ENCODE measurements at regions not wholly inside any gene's neighbourhood (a gene's known extent, or its start where the extent isn't known, plus 50 kb on each side); places are given as distances from the start of the nearest gene placed in this dataset.
A peak's percentile ranks its signal among the peaks of the same experiment; 100 is the strongest.

GRCh38 chrX:140110081-140110650 is 144.8 kb upstream of the CXorf66 start:
- Histone ChIP-seq H3K14ac (ENCODE audit: low read length) (no peak overlapping the region), H2AFZ (ENCODE audit: insufficient read depth, low read length, poor library complexity) (no peak overlapping the region), H3K27me3 (ENCODE audit: insufficient read depth, low read length) (no peaks in the 10 kb centered on the region), H2BK12ac (ENCODE audit: low read length) (no peak overlapping the region), H4K12ac (ENCODE audit: low read depth, low read length) (no peak overlapping the region), H3K23ac (ENCODE audit: low read length) (no peak overlapping the region), H3K4me1 (ENCODE audit: control insufficient read depth in 1 of 2, insufficient read depth in 2 of 2, low read length in 2 of 2) (no peaks in the 10 kb centered on the region), H3K79me1 (ENCODE audit: low read length) (no peaks in the 10 kb centered on the region), H2BK120ac (ENCODE audit: insufficient read depth, low read length, poor library complexity) (no peak overlapping the region), H3K4me3 (ENCODE audit: low read depth, low read length) (no peak overlapping the region), H3K9me3 (ENCODE audit: insufficient read depth, low read depth, low read length) (no peaks in the 10 kb centered on the region), H3K79me2 (ENCODE audit: control insufficient read depth, insufficient read depth, low read length, poor library complexity) (no peaks in the 10 kb centered on the region), H4K8ac (ENCODE audit: low read depth, low read length) (no peak overlapping the region), H3K36me3 (ENCODE audit: control insufficient read depth in 1 of 2, insufficient read depth in 2 of 2, low read length in 2 of 2) (no peaks in the 10 kb centered on the region), H3K4me2 (ENCODE audit: low read length) (no peak overlapping the region), H3K27ac (ENCODE audit: low read depth, low read length) (no peak overlapping the region), H3K9ac (ENCODE audit: low read length) (no peak overlapping the region), H2AK5ac (ENCODE audit: low read length) (no peak overlapping the region), H2BK5ac (ENCODE audit: low read depth, low read length, poor library complexity) (no peak overlapping the region), H3K18ac (ENCODE audit: low read length) (no peak overlapping the region), H3K4ac (ENCODE audit: low read depth, low read length) (no peak overlapping the region), H4K91ac (ENCODE audit: low read depth, low read length) (no peak overlapping the region)
- DNase-seq, result no peak
- WGBS (ENCODE audit: extremely low coverage, insufficient coverage, insufficient read length), result no CpG with 5 or more reads among the region's 1 CpG

GRCh38 chrX:140104760-140105159 is 139.4 kb upstream of the CXorf66 start:
- Histone ChIP-seq H3K4me3 (ENCODE audit: low read depth, low read length) (no peak overlapping the region), H4K8ac (ENCODE audit: low read depth, low read length) (no peak overlapping the region), H2AFZ (ENCODE audit: insufficient read depth, low read length, poor library complexity) (no peak overlapping the region), H3K18ac (ENCODE audit: low read length) (no peak overlapping the region), H3K27ac (ENCODE audit: low read depth, low read length) (no peak overlapping the region), H3K4me2 (ENCODE audit: low read length) (no peak overlapping the region), H2BK120ac (ENCODE audit: insufficient read depth, low read length, poor library complexity) (no peak overlapping the region), H3K9ac (ENCODE audit: low read length) (no peak overlapping the region), H3K4ac (ENCODE audit: low read depth, low read length) (no peak overlapping the region), H2AK5ac (ENCODE audit: low read length) (no peak overlapping the region), H2BK5ac (ENCODE audit: low read depth, low read length, poor library complexity) (no peak overlapping the region), H3K23ac (ENCODE audit: low read length) (no peak overlapping the region), H2BK12ac (ENCODE audit: low read length) (no peak overlapping the region), H3K27me3 (ENCODE audit: insufficient read depth, low read length) (no peaks in the 10 kb centered on the region), H4K91ac (ENCODE audit: low read depth, low read length) (no peak overlapping the region), H3K4me1 (ENCODE audit: control insufficient read depth in 1 of 2, insufficient read depth in 2 of 2, low read length in 2 of 2) (no peaks in the 10 kb centered on the region), H3K9me3 (ENCODE audit: insufficient read depth, low read depth, low read length) (no peaks in the 10 kb centered on the region), H4K12ac (ENCODE audit: low read depth, low read length) (no peak overlapping the region), H3K14ac (ENCODE audit: low read length) (no peak overlapping the region), H3K79me1 (ENCODE audit: low read length) (no peaks in the 10 kb centered on the region), H3K79me2 (ENCODE audit: control insufficient read depth, insufficient read depth, low read length, poor library complexity) (no peaks in the 10 kb centered on the region), H3K36me3 (ENCODE audit: control insufficient read depth in 1 of 2, insufficient read depth in 2 of 2, low read length in 2 of 2) (no peaks in the 10 kb centered on the region)
- no CpG with 5 or more reads among the region's 3 CpGs for WGBS (ENCODE audit: extremely low coverage, insufficient coverage, insufficient read length)
- no peak for DNase-seq

GRCh38 chrX:140099221-140099620 is 133.9 kb upstream of the CXorf66 start:
- Histone ChIP-seq H3K4me2 (ENCODE audit: low read length) (no peak overlapping the region), H3K4me1 (ENCODE audit: control insufficient read depth in 1 of 2, insufficient read depth in 2 of 2, low read length in 2 of 2) (no peaks in the 10 kb centered on the region), H2AK5ac (ENCODE audit: low read length) (no peak overlapping the region), H2BK120ac (ENCODE audit: insufficient read depth, low read length, poor library complexity) (no peak overlapping the region), H4K91ac (ENCODE audit: low read depth, low read length) (no peak overlapping the region), H4K12ac (ENCODE audit: low read depth, low read length) (no peak overlapping the region), H2AFZ (ENCODE audit: insufficient read depth, low read length, poor library complexity) (no peak overlapping the region), H3K23ac (ENCODE audit: low read length) (no peak overlapping the region), H3K9me3 (ENCODE audit: insufficient read depth, low read depth, low read length) (no peaks in the 10 kb centered on the region), H3K27ac (ENCODE audit: low read depth, low read length) (no peak overlapping the region), H2BK12ac (ENCODE audit: low read length) (no peak overlapping the region), H3K14ac (ENCODE audit: low read length) (no peak overlapping the region), H3K18ac (ENCODE audit: low read length) (no peak overlapping the region), H3K36me3 (ENCODE audit: control insufficient read depth in 1 of 2, insufficient read depth in 2 of 2, low read length in 2 of 2) (no peaks in the 10 kb centered on the region), H3K79me1 (ENCODE audit: low read length) (no peaks in the 10 kb centered on the region), H4K8ac (ENCODE audit: low read depth, low read length) (no peak overlapping the region), H3K4ac (ENCODE audit: low read depth, low read length) (no peak overlapping the region), H2BK5ac (ENCODE audit: low read depth, low read length, poor library complexity) (no peak overlapping the region), H3K4me3 (ENCODE audit: low read depth, low read length) (no peak overlapping the region), H3K27me3 (ENCODE audit: insufficient read depth, low read length) (no peaks in the 10 kb centered on the region), H3K9ac (ENCODE audit: low read length) (no peak overlapping the region), H3K79me2 (ENCODE audit: control insufficient read depth, insufficient read depth, low read length, poor library complexity) (no peaks in the 10 kb centered on the region)
- DNase-seq, result no peak
- no CpG with 5 or more reads among the region's 4 CpGs for WGBS (ENCODE audit: extremely low coverage, insufficient coverage, insufficient read length)

GRCh38 chrX:140092121-140092520 is 126.8 kb upstream of the CXorf66 start:
- Histone ChIP-seq H4K12ac (ENCODE audit: low read depth, low read length) (no peak overlapping the region), H3K4me3 (ENCODE audit: low read depth, low read length) (no peak overlapping the region), H3K36me3 (ENCODE audit: control insufficient read depth in 1 of 2, insufficient read depth in 2 of 2, low read length in 2 of 2) (no peaks in the 10 kb centered on the region), H3K79me1 (ENCODE audit: low read length) (no peaks in the 10 kb centered on the region), H2BK12ac (ENCODE audit: low read length) (no peak overlapping the region), H3K4me1 (ENCODE audit: control insufficient read depth in 1 of 2, insufficient read depth in 2 of 2, low read length in 2 of 2) (peaks cover 4% of the 10 kb centered on the region in 2 experiments), H3K9ac (ENCODE audit: low read length) (no peak overlapping the region), H4K8ac (ENCODE audit: low read depth, low read length) (no peak overlapping the region), H3K23ac (ENCODE audit: low read length) (no peak overlapping the region), H2BK5ac (ENCODE audit: low read depth, low read length, poor library complexity) (no peak overlapping the region), H4K91ac (ENCODE audit: low read depth, low read length) (no peak overlapping the region), H3K18ac (ENCODE audit: low read length) (no peak overlapping the region), H3K4me2 (ENCODE audit: low read length) (peak overlapping the region; percentile 72), H3K27me3 (ENCODE audit: insufficient read depth, low read length) (no peaks in the 10 kb centered on the region), H2BK120ac (ENCODE audit: insufficient read depth, low read length, poor library complexity) (no peak overlapping the region), H3K14ac (ENCODE audit: low read length) (no peak overlapping the region), H2AFZ (ENCODE audit: insufficient read depth, low read length, poor library complexity) (peak overlapping the region; percentile 68), H3K9me3 (ENCODE audit: insufficient read depth, low read depth, low read length) (no peaks in the 10 kb centered on the region), H3K79me2 (ENCODE audit: control insufficient read depth, insufficient read depth, low read length, poor library complexity) (peaks cover 3% of the 10 kb centered on the region), H2AK5ac (ENCODE audit: low read length) (no peak overlapping the region), H3K27ac (ENCODE audit: low read depth, low read length) (no peak overlapping the region), H3K4ac (ENCODE audit: low read depth, low read length) (no peak overlapping the region)
- WGBS (ENCODE audit: extremely low coverage, insufficient coverage, insufficient read length), result no CpG with 5 or more reads among the region's 26 CpGs
- no peak for DNase-seq

Measured in trophoblast cell (in vitro differentiated cells and primary cell).